Heart right ventricle (tissue), 16 donors: ENCODE measurements at regions not wholly inside any gene's neighbourhood (a gene's known extent, or its start where the extent isn't known, plus 50 kb on each side); places are given as distances from the start of the nearest gene placed in this dataset.

Experiments
- ATAC-seq, 8 donors: fragments of 200-7000 bp; cut with Tn5 transposase; one replicate each; pipeline ENCODE4 v1.9.1; 2020; ENCODE audit warnings: mild to moderate bottlenecking in 8 of 8, moderate library complexity in 8 of 8, moderate number of reproducible peaks in 1 of 8
- DNase-seq, 2 donors: peaks; one replicate each; pipeline ENCODE4 v3.0.0-alpha.2; 2020
- H3K27ac ChIP-seq, 10 donors: fragments of 200-600 bp; sonication (generic) in 2 of 10; one replicate each; pipeline versions ENCODE4 v1.5.0 to v1.8.0; 2020 to 2022; ENCODE audit warnings: mild to moderate bottlenecking in 3 of 10
- H3K27me3 ChIP-seq, 7 donors: fragments of 200-600 bp; one replicate each; pipeline ENCODE4 v1.8.0; 2021 to 2022; ENCODE audit warnings: mild to moderate bottlenecking in 2 of 7
- H3K36me3 ChIP-seq, 9 donors: fragments of 200-600 bp; sonication (generic) in 1 of 9; one replicate each; pipeline versions ENCODE4 v1.5.0 to v1.8.0; 2020 to 2022; ENCODE audit warnings: mild to moderate bottlenecking in 2 of 9
- H3K4me1 ChIP-seq, 9 donors: fragments of 200-600 bp; sonication (generic) in 1 of 9; one replicate each; pipeline versions ENCODE4 v1.5.0 to v1.8.0; 2020 to 2022; ENCODE audit warnings: mild to moderate bottlenecking in 4 of 9
- H3K4me3 ChIP-seq, 10 donors: fragments of 200-600 bp; sonication (generic) in 2 of 10; one replicate each; pipeline versions ENCODE4 v1.5.0 to v1.8.0; 2020 to 2022; ENCODE audit warnings: mild to moderate bottlenecking in 7 of 10, moderate library complexity in 2 of 10
- H3K9me3 ChIP-seq, 11 donors: fragments of 200-600 bp in 10 of 11; sonication (generic) in 2 of 11; one replicate each; pipeline versions ENCODE4 v1.5.0 to v1.8.0; 2013 to 2022; ENCODE audit warnings: mild to moderate bottlenecking in 2 of 11, control low read depth in 1 of 11, moderate library complexity in 1 of 11
- WGBS, 2 donors: extraction: QIAGEN DNeasy Blood & Tissue Kit; methylation state at CpG; one replicate each; pipeline ENCODE4 v1.1.7; 2013; ENCODE audit warnings: inconsistent platforms in 1 of 2; 5-methylcytosine and 5-hydroxymethylcytosine counted together
- intact Hi-C, 10 donors: fragments of 100-400 bp; cut with DNase I; formaldehyde crosslinking; loops; one replicate each; pipeline versions ENCODE4 v1.11.1 to v1.14.2; 2022
- TF ChIP-seq, protein P1 (sequence below), 9 donors: fragments of 200-600 bp; sonication (generic) in 2 of 9; IDR thresholded peaks; one replicate each; pipeline versions ENCODE4 v1.5.0 to v1.8.0; 2021 to 2022; ENCODE audit warnings: antibody characterized with exemption in 9 of 9, mild to moderate bottlenecking in 5 of 9, moderate library complexity in 1 of 9
- donor health status: Arrhythmogenic right ventricular cardiomyopathy.
- donor health status: ischemic (EF 13 %, LVEDD 7.1; RV severe dilation, severe dysfunction).
- donor health status: healthy with polysubstance abuse.
- donor health status: DM: no; HTN: yes; CAD: no.
- donor health status: DM: no; HTN: no; CAD: no.
- donor health status: ischemic (EF 25% LVEDD 6.9; RV normal size, moderate dysfunction).
- donor health status: ischemic (EF 25% LVEDD 5.7; RV mildly dilated, moderate dysfunction).
- donor health status: healthy.
- donor health status: DM: yes; HTN: yes; CAD: no.
- donor health status: Ischemic cardiomyopathy.
- donor health status: ischemic (EF 35%, LVEDD 5.7; RV mildly dilated, moderate dysfunction).
- donor health status: nonischemic (EF 11% LVEDD 7.7; RV severe dilation, severe dysfunction).
- donor health status: DM: yes; HTN: yes; CAD: no.
- donor health status: PGD.
- donor health status: ischemic (EF 29% LVEDD 5.4; RV normal size, mild dysfunction).
- donor health status: nonischemic (EF 23%, LVEDD 6.1; RV moderate dilation, normal function).

GRCh38 chr17:72407931-72408330 lies 287.1 kb downstream of the SOX9 start:
- Histone ChIP-seq H3K4me1 (peaks cover 0 to 16% (median 8%) of the 10 kb centered on the region in 9 donors), H3K4me3 (no peak overlapping the region), H3K27me3 (peaks cover 0 to 13% (median 4%) of the 10 kb centered on the region in 7 donors), H3K9me3 (no peaks in the 10 kb centered on the region), H3K36me3 (no peaks in the 10 kb centered on the region), H3K27ac (no peak overlapping the region)
- ATAC-seq, result no peak
- no peak for DNase-seq
- TF ChIP-seq, protein P1, sequence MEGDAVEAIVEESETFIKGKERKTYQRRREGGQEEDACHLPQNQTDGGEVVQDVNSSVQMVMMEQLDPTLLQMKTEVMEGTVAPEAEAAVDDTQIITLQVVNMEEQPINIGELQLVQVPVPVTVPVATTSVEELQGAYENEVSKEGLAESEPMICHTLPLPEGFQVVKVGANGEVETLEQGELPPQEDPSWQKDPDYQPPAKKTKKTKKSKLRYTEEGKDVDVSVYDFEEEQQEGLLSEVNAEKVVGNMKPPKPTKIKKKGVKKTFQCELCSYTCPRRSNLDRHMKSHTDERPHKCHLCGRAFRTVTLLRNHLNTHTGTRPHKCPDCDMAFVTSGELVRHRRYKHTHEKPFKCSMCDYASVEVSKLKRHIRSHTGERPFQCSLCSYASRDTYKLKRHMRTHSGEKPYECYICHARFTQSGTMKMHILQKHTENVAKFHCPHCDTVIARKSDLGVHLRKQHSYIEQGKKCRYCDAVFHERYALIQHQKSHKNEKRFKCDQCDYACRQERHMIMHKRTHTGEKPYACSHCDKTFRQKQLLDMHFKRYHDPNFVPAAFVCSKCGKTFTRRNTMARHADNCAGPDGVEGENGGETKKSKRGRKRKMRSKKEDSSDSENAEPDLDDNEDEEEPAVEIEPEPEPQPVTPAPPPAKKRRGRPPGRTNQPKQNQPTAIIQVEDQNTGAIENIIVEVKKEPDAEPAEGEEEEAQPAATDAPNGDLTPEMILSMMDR (IDR thresholded peaks at IDR 0.05), result no peak
- 87 to 89% methylated on average over 4 of the region's 4 CpGs for WGBS, 2 donors
- intact Hi-C loops, result no loop called here

GRCh38 chr17:72408641-72409040 lies 287.8 kb downstream of the SOX9 start:
- no peaks in the 10 kb centered on the region for H3K9me3 ChIP-seq
- no peak overlapping the region for H3K4me3 ChIP-seq
- peaks cover 0 to 19% (median 8%) of the 10 kb centered on the region in 9 donors for H3K4me1 ChIP-seq
- H3K27ac ChIP-seq, result no peak overlapping the region
- ATAC-seq (no peak), DNase-seq (no peak)
- TF ChIP-seq, protein P1 (IDR thresholded peaks at IDR 0.05), result no peak
- intact Hi-C loops, result no loop called here
- 88 to 90% methylated on average over 5 of the region's 5 CpGs for WGBS, 2 donors
- H3K27me3 ChIP-seq, result peaks cover 0 to 13% (median 6%) of the 10 kb centered on the region in 7 donors
- H3K36me3 ChIP-seq, result no peaks in the 10 kb centered on the region

- Histone ChIP-seq H3K27me3 (peaks cover 0 to 14% (median 8%) of the 10 kb centered on the region in 7 donors), H3K4me1 (peaks cover 0 to 19% (median 8%) of the 10 kb centered on the region in 9 donors), H3K9me3 (no peaks in the 10 kb centered on the region), H3K27ac (no peak overlapping the region), H3K36me3 (no peaks in the 10 kb centered on the region), H3K4me3 (no peak overlapping the region)
- ATAC-seq, result no peak
- WGBS, 2 donors, result 93 to 94% methylated on average over 2 of the region's 2 CpGs
- intact Hi-C loops, result no loop called here
- DNase-seq, result no peak
- TF ChIP-seq, protein P1 (IDR thresholded peaks at IDR 0.05), result no peak
These were observed 288.7 kb downstream of the SOX9 start for GRCh38 chr17:72409405-72410002.

GRCh38 chr17:72411124-72411563 lies 290.3 kb downstream of the SOX9 start:
- H3K36me3 ChIP-seq, result no peaks in the 10 kb centered on the region
- intact Hi-C loops, result no loop called here

More at GRCh38 chr17:72411124-72411563, 290.3 kb downstream of the SOX9 start:
- 73 to 78% methylated on average over 6 of the region's 6 CpGs for WGBS, 2 donors
- ATAC-seq (no peak), DNase-seq (no peak)
- Histone ChIP-seq H3K27ac (no peak overlapping the region), H3K4me3 (no peak overlapping the region), H3K4me1 (peaks cover 0 to 19% (median 8%) of the 10 kb centered on the region in 9 donors), H3K9me3 (no peaks in the 10 kb centered on the region), H3K27me3 (peaks cover 0 to 18% (median 8%) of the 10 kb centered on the region in 7 donors)
- TF ChIP-seq, protein P1 (IDR thresholded peaks at IDR 0.05), result no peak
